GM12873 (cell line): ENCODE measurements at regions not wholly inside any gene's neighbourhood (a gene's known extent, or its start where the extent isn't known, plus 50 kb on each side); places are given as distances from the start of the nearest gene placed in this dataset.

ENCODE experiments used
- CTCF ChIP-seq: IDR thresholded peaks from 2 replicates; pipeline ENCODE4 v1.5.1; 2012; ENCODE audit warnings: low read depth, mild to moderate bottlenecking, moderate library complexity, low read length, control low read depth; ENCODE audit not compliant: insufficient read depth; ENCODE audit errors: missing control alignments

GRCh38 chr2:48199070-48199469 lies 115.4 kb upstream of the FOXN2 start:
- TF ChIP-seq CTCF = no peak

- TF ChIP-seq CTCF = no peak
These were observed 113.7 kb upstream of the FOXN2 start for GRCh38 chr2:48200620-48201293.

GRCh38 chr2:48202863-48203642 lies 111.4 kb upstream of the FOXN2 start:
- TF ChIP-seq CTCF = no peak

- TF ChIP-seq CTCF = no peak
These were observed 110.8 kb upstream of the FOXN2 start for GRCh38 chr2:48203668-48204067.

- no peak for TF ChIP-seq CTCF
These were observed 109.7 kb upstream of the FOXN2 start for GRCh38 chr2:48204750-48205136.

GRCh38 chr2:48205137-48205798 lies 109.2 kb upstream of the FOXN2 start:
- peak; percentile 54 for TF ChIP-seq CTCF

- no peak for TF ChIP-seq CTCF
These were observed 107.3 kb upstream of the FOXN2 start for GRCh38 chr2:48207201-48207641.
